CD4-positive, alpha-beta T cell treated with Interleukin-10 for 1 hour (primary cell): ENCODE measurements at regions not wholly inside any gene's neighbourhood (a gene's known extent, or its start where the extent isn't known, plus 50 kb on each side); places are given as distances from the start of the nearest gene placed in this dataset.
"Not testable (repeated sequence)": the region's sequence is repeated elsewhere in the genome, so short reads cannot be mapped to it uniquely, and the experiment has no call there.

Experiments used
- DNase-seq: peaks from one replicate; pipeline ENCODE4 v3.0.0-alpha.2; 2020

DNA sequence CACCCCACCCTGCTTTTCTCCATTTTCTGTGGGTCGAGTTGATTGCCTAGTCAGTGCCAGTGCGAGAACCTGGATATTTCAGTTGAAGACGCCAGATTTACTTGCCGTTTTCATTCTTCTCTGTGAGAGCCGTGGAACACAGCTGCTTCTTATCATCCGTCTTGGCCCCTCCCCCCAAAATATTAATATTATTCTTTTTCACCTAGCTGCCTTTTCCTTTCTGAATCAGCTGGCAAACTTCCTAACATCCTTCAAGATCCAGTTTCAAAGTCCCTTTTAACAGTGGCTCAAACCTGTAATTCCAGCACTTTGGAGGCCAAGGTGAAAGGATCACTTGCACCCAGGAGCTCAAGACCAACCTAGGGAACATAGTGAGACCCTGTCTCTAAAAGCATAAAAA, 117.1 kb upstream of the RASA1 start:
- no peak for DNase-seq

DNA sequence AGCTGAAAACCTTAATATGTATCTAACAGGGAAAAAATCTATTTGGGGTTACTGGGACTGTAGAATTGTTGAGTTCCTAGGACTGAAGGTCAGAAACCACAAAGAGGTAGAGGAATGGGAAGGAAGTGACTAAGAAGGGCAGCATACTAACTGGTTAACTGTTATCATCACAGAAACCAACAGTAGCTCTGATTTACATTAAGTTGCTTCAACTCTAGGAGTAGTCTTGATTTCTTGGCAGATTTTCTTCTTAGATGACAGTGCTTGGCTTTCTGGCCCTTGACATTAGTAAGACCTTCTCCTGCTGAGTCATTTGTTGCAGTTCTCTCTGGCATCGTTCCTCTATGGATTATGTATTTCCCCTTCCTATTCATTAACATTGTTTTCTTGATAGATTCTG, 116.1 kb upstream of the RASA1 start:
- no peak for DNase-seq

DNA sequence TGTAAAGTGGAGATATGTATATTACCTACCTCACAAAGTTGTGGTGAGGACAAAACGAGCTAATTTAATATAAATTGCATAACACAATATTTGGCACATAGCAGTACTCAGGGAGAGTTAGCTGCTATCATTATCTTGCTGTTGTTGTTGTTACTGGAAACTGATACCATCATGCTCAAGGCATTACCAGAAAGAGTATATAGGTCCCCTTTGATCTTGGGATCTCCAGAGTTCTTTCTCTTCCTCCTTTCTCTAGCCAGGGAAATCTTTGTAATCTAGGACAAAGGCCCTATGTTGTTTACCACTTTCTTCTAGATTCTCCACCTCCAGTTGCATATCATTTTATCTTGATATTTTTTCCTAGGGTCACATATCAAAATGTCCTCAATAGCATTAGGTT, 114.8 kb upstream of the RASA1 start:
- DNase-seq, result no peak

DNA sequence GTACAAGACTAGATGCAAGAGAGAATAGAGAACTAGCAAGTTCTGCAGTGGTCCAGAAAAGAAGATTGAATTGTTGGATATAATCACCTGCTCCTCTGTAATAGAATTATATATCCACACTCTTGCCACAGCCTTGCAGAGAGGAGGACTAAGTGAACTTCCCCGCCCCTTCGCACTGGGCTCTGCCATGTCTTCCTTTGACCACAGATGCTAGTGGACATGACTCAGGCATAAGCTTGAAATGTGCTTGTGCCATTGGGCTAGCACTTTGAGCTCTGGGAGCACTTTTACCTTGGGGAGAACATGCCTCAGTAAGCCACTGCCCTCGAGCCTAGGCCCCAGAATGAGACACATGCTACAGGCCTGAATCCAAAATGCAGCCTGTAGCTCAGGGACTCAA, 113.5 kb upstream of the RASA1 start:
- no peak for DNase-seq

DNA sequence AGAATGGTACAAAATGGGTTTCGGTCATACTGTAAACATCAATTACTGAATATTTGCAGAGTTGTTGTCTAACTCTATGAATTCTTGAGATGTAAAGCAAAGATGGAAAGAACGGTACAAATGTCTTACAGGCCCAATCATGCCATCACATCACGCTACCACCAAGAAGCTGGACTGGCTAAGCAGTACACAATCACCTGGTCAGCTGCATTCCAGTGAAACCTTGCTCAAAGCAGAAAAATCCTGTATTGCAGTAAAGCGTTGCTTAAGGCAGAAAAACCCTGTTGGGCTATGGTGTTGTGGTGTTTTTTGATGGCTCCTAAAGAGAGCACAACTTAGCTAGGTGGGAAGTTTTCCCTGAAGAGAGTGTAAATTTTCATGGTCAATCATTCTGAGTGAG, 112.6 kb upstream of the RASA1 start:
- DNase-seq, result no peak

DNA sequence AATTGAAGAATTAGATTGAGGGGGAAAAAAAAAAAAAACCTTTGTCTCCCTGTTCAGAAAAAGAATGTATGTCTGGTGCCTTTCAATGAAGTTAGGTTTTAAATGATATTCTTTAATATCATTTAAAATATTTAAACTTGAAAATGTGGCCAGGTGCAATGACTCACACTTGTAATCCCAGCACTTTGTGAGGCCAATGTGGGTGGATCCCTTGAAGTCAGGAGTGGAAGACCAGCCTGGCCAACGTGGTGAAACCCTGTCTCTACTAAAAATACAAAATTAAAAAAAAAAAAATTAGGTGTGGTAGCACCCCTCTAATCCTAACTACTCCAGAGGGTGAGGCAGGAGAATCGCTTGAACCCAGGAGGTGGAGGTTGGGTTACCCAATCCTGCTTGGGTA, 111.1 kb upstream of the RASA1 start:
- DNase-seq, result no peak

DNA sequence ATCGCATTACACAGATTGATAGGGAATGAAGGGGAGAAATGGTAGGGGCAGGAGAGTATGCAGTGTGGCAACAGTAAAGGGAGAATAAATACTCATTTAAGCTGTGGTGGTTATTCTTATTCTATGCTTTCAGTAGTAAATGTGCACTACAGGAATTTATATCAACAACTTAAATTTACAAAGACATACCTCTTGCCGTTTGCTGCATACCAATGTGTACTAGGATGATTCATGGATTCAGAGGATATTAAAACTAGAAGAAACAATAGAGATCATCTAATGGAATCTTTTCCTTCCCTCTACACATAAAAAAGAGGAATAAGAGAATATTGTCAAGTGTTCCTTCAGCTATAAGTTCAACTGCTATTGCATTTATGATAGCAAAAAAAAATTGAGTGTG, 103.3 kb upstream of the RASA1 start:
- no peak for DNase-seq

DNA sequence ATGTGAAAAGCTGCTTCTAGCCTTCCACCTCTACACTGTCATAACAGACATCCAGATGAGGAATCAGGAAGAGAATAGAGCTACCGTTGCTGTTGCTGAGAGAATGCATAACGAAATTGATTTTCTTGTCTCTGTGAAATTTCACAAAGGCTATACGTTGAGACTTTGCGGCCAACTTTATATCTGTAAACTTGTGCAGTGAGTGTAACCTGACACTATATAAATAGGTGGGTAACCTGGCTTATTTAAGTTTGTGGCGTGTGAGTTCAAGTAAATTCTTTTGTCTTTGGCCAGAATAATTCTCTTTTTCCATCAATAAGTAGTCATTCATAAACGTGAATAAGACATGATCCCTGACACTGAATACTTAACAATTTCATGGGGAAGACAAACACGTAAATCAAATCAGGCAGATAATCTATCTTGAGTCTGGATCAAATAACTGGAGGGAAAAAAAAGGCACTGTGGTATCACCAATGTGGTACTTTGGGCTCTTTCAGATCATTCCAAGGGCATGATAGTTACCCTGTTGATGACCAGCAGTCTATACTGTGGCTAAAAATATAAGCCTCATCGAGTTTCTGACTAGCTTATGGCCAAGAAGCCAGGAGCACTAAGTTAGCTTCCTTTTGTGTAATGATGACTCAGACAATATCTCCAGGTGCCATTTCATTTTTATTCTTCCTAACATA, 98.2 kb upstream of the RASA1 start:
- no peak for DNase-seq

DNA sequence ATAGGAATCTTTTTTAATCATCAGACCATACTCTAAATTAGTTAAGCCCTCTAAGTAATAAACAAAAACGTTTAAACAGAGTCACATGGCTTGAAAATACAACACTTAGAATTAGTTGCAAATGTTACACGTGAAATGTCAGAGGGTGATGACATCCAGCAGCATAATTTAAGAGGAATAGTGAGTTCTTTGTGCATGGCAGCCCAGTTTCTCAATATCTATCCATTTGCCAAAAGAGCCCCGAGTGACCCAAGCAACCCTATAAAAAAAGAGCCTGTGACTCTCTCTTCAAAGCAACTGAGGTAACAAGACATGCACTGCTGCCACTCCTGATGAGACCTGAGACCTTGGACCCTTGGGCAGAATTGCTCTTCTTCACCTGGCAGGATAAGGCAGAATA, 96.9 kb upstream of the RASA1 start:
- no peak for DNase-seq

DNA sequence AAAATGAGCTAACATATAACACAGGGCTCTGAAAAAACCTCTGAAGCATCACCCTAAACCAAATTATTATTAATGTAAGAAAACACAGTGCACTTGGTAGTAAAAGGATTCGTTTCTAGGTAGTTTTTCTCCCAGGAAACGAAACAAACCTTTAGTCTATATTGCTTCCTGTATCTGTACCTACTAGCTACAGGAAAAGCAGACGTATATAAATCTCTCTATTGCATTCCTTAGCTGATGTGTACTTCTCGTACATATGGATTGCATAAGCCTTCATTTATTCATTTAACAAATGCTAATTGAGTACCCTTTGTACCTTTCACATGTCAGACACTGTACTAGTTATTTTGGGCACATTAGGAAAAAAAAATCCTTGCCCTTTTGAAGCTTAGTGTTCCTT, 85.0 kb upstream of the RASA1 start:
- DNase-seq, result peak; percentile 4

DNA sequence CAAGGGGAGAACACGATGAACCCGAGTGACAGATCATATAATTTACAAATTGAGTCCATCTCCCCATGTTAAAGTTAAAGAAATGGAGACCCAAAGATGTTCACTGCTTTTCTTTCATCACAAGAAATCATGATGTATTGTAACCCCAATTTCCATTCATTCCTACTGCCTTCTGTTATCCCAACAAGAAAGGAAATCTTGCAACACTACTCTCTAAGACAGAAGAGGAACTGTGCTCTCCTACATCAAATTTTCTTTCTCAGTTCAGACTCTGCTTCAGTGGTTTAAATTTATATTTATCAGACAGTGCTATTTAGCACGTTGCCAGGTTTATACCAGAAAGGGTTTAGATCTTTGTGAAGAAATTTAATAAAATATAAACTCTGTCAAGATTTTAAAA, 83.8 kb upstream of the RASA1 start:
- DNase-seq, result no peak

DNA sequence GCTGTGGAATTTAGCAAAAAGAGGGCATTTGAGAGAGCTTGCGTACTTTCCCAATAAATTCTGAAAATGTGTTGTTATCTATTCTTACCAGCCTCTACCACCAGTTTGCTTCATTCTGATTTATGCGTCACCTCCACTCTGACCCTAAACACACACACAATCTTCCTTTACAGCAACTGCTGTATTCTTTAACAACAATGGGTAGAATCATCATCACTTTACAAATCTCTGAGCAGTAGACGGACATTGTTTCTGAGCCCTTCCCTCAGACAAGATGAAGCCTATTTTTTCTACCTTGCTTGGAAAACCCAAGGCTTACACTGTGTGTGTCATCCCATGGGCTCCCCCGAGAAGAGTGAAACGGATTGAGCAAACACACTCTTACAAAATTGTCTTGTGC, 83.1 kb upstream of the RASA1 start:
- DNase-seq, result no peak

DNA sequence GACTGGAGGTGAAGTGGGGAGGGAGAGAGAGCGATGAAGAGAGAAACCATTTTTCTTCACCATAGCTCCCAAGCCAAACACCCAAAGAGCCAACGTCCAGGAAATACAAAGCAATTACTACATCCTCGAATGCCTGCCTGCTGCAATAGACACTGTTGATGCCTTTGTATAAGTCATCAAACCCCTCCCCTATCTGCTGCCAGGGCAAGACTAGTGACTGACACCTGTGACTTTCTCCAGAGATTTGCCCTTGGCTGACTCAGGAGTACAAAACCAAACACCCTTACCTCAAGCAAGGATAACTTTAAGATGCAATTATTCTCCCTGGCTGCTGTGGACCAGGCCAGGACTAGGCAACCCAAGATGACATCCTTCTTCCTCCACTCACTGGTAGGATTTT, 81.8 kb upstream of the RASA1 start:
- no peak for DNase-seq

DNA sequence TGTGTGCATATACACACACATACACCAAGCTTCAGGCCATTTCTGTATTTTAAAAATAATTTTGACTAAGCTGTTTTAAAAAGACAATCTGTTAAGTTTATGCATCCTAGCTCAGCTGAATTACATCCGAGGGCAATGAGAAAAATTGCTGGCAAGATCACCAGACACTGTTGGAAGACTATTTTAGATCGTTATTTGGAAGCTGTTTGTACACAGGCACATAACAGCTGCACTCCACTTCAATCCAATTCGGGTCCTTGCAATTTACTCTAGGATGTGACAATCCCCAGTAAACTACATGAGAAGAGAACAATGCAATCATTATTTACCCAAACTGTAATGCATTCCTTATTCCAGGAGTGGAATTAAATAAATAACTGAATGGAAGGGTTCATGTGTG, 79.3 kb upstream of the RASA1 start:
- no peak for DNase-seq

DNA sequence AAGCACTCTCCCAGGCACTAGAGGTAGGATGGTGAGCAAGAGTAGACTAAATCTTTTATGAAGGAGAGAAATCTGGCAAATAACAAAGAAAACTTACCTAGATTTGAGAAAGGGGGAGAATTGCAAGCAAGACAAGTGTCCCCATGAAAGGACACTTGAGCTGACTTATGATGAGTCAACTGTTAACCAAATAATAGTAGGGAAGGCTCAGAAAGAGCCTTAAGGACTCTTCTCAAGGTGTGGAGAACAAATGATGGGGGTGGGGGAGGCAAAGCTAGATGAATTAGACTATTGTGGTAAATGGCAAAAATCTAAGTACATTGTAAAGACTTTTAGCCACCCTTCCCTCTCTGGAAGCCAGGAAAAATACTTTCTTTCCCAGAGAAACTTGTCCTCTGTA, 77.6 kb upstream of the RASA1 start:
- DNase-seq, result no peak

DNA sequence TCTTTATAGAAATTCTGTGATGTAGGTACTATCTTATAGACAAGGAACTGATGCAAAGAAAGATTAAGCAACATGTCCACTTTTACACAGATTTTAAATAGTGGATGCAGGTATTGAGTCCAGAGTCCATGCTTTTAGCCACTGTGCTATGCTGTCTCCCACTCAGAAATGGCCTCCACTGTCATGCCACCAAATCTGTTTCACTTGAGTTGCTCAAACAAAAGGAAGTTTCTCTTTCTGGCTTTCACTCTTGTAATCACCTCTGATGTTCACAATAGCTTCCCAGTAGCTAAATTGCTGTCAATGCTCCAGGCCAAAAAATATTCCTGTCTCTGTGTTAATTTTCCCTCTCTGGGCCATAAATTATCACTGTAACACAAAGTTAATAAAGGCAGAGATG, 77.0 kb upstream of the RASA1 start:
- no peak for DNase-seq

DNA sequence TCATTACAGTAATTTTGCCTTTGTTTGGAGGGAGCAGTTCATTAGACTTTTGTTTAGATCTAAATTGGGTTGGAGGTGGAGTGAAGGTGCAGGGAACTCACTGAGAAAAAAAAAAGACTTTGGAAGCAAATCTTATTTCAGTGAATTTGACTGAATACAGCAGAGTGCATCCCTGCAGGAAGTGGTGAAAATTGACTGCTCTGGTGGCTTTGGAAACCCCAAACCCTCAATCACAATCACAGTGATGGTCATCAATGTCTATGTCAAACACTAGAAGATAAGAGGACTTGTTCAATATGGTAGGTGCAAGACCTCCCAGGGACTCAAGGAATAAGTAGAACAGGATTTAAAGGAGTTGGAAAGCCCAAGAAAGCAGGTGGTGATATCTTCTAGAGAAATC, 76.0 kb upstream of the RASA1 start:
- no peak for DNase-seq

DNA sequence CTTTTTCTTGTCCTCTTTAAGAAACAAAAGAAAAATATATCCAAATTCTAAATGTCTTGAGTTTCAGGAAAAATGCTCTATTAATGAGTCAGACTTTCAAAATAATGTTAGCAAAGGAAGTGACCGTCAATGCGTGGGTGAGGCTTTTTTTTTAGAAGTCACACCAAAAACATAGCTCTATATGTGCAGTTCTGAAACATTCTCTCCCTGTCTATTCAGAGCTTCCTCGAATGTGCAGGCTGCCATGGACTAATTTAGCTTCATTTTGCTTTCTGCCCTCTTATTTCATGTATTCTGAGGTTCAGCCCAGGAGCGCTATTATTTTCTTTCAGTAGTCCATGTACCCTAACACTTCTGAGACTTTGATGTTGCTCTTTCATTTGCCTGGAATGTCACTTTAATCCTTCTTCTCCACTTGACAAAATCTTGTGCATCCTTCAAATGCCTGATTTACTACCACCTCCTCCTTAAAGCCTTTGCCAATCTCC, 72.5 kb upstream of the RASA1 start:
- DNase-seq, result no peak

DNA sequence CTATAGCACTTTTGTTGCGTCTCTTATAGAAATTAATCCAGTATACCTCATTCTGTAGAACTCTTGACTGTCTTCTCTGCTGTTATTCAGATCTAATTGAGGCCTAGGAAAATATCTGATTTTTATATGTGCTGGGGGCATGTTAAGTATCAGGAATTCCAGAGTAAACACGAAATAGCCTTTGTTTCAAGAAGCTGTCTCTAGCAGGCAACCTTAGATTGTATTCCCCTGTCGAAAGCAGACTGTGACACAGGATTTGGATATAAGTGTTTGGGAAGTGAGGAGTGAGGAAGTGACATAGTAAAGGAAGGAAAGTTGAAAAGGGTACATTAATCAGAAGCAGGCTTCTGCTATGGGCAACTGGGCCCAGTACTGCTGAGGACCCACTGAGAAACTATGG, 72.1 kb upstream of the RASA1 start:
- no peak for DNase-seq

DNA sequence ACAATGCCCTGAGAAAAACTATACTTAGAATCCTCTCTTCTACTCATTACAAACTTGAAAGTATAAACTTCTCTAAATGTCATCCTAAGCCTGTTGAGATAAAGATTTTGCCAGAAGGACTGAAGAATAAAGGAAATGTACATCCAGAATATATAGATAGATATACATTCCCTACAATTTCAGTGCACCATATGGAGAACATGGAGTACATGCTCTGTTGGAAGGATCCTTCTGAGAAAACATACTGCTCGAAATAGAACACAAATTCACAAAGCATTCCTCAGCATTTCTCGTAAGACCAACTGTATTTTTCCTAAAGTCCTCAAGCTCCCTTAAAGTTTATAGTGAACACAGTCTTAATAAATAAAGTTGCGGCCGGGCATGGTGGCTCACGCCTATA, 69.7 kb upstream of the RASA1 start:
- DNase-seq, result no peak

DNA sequence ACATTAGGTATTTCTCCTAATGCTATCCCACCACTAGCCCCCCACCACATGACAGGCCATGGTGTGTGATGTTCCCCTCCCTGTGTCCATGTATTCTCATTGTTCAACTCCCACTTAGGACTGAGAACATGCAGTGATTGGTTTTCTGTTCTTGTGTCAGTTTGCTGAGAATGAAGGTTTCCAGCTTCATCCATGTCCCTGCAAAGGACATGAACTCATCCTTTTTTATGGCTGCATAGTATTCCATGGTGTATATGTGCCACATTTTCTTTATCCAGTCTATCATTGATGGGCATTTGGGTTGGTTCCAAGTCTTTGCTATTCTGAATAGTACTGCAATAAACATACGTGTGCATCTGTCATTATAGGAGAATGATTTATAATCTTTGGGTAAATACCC, 68.4 kb upstream of the RASA1 start:
- not testable (repeated sequence) for DNase-seq

DNA sequence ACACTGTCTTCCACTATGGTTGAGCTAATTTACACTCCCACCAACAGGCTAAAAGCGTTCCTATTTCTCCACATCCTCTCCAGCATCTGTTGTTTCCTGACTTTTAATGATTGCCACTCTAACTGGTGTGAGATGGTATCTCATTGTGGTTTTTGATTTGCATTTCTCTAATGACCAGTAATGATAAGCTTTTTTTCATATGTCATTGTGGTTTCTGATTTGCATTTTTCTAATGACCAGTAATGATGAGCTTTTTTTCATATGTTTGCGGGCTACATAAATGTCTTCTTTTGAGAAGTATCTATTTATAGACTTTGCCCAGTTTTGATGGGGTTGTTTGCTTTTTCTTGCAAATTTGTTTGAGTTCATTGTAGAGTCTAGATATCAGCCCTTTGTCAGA, 68.0 kb upstream of the RASA1 start:
- DNase-seq, result not testable (repeated sequence)

DNA sequence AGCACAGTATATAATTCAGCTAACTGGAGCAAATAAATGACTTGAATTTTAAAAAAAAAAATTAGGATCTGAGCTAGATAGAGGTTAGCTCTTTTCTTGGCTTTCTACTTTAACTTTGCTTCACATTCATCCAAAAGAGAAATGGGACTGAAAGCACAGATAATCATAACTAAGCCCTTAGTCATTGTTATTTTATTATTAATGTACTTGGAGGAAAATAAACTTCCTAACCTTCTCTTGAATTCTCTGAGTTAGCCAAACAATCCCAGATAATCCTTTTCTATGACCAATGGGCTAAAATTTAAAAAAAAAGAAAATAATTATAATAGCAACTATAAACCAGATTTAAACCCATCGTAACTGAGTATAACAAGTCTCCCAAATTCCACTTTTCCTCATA, 57.6 kb upstream of the RASA1 start:
- DNase-seq, result no peak

DNA sequence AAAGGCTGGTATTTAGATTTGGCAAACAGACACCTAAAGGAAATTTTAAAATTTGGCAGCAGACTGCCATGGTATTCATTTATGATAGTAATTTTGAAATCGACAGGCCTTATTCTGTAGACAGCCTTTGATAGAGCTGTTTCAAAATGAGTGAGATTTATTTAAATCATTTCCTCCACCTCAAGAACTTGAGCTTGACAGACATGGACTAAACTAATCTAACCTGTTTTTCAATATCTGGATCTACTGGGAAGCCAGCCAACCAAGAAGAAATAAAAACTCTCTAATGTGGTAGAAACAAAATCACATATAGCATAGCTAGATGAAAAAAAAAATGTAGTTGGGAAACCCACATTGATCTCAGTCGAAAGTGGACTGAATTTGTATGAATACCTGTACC, 56.9 kb upstream of the RASA1 start:
- DNase-seq, result no peak

DNA sequence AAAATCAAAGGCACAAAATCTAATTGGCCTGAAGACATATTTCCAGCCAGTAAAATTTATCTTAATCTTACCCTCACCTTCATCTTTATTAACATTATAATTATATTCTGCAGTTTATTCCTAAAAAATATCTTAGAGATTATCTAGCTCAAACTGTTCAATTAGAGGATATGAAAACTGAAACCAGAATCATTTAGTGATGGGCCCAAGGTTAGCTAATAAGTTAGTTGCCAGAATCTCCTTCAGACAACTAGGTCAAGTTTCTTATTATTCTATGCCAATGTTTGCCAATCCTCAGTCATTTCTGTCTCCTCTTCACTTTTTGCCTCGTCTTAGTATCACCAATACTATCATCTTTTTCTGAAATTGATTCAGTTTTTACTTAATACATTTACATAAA, 56.0 kb upstream of the RASA1 start:
- DNase-seq, result no peak

DNA sequence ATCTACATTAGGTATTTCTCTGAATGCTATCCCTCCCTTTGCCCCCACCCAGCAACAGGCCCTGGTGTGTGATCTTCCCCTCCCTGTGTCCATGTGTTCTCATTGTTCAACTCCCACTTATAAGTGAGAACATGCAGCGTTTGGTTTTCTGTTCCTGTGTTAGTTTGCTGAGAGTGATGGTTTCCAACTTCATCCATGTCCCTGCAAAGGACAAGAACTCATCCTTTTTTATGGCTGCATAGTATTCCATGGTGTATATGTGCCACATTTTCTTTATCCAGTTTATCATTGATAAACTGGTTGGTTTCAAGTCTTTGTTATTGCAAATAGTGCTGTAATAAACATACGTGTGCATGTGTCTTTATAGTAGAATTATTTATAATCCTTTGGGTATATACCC, 55.5 kb upstream of the RASA1 start:
- not testable (repeated sequence) for DNase-seq
